Suprapubic skin (tissue), 4 donors: ENCODE measurements at regions not wholly inside any gene's neighbourhood (a gene's known extent, or its start where the extent isn't known, plus 50 kb on each side); places are given as distances from the start of the nearest gene placed in this dataset.

Experiments
- CTCF ChIP-seq, 2 donors: fragments of 200-600 bp in 1 of 2; fragments of 450-650 bp in 1 of 2; sonication (generic) in 1 of 2; IDR thresholded peaks; one replicate each; pipeline ENCODE4 v1.5.1; 2016 to 2019; ENCODE audit warnings: antibody characterized with exemption in 2 of 2, mild to moderate bottlenecking in 1 of 2, moderate library complexity in 1 of 2
- EP300 ChIP-seq: sonication (generic); formaldehyde crosslinking; IDR thresholded peaks from one replicate; pipeline ENCODE4 v1.6.1; 2017; ENCODE audit warnings: antibody characterized with exemption
- POLR2A ChIP-seq, 2 donors: fragments of 450-650 bp; IDR thresholded peaks; one replicate each; pipeline ENCODE4 v1.6.1; 2017; ENCODE audit warnings: antibody characterized with exemption in 2 of 2, mild to moderate bottlenecking in 2 of 2, moderate library complexity in 2 of 2
- POLR2AphosphoS5 ChIP-seq, 3 donors: sonication (generic); formaldehyde crosslinking; IDR thresholded peaks; one replicate each; pipeline ENCODE4 v1.6.1; 2017; ENCODE audit warnings: antibody characterized with exemption in 3 of 3

GRCh38 chr6:146878168-146878951 lies 279.6 kb downstream of the ADGB start:
- TF ChIP-seq POLR2A (IDR thresholded peaks at IDR 0.05), result no peak
- TF ChIP-seq EP300, result no peak
- no peak for TF ChIP-seq CTCF (IDR thresholded peaks at IDR 0.05)
- no peak for TF ChIP-seq POLR2AphosphoS5 (IDR thresholded peaks at IDR 0.05)
